OCI-LY7 (cell line): ENCODE measurements at regions not wholly inside any gene's neighbourhood (a gene's known extent, or its start where the extent isn't known, plus 50 kb on each side); places are given as distances from the start of the nearest gene placed in this dataset.
"Not testable (repeated sequence)": the region's sequence is repeated elsewhere in the genome, so short reads cannot be mapped to it uniquely, and the experiment has no call there.

Experiments
- BruUV-seq: library from RNA; stranded (reverse); fragments of 400-500 nt; replicated peaks from 2 replicates; lab custom pipeline; 2021; lab: Mats Ljungman, UMichigan
- CTCF ChIA-PET: fragments of 300-600 bp; sonication (Branson Sonifier 250); formaldehyde crosslinking; loops from one replicate; lab custom pipeline; 2022; ENCODE audit warnings: antibody characterized with exemption; ENCODE audit not compliant: unreplicated experiment; lab: Charles Lee
- POLR2A ChIA-PET: fragments of 300-600 bp; sonication (Branson Sonifier 250); formaldehyde crosslinking; loops from one replicate; lab custom pipeline; 2022; ENCODE audit warnings: antibody characterized with exemption; lab: Charles Lee
- DNase-seq: peaks from one replicate; pipeline ENCODE4 v3.0.0-alpha.2; 2015; ENCODE audit warnings: low spot score
- H2AFZ ChIP-seq: fragments of 200-600 bp; sonication (generic), shearing (Covaris generic); 2 replicates; pipeline ENCODE4 v1.6.1; 2014; ENCODE audit warnings: mild to moderate bottlenecking, antibody characterized with exemption, low read length, moderate library complexity
- H3K27ac ChIP-seq: fragments of 200-600 bp; sonication (generic); 2 replicates; pipeline ENCODE4 v1.5.1; 2014; ENCODE audit warnings: mixed run types, low read depth, mild to moderate bottlenecking, moderate library complexity, low read length, inconsistent platforms; ENCODE audit not compliant: poor library complexity, severe bottlenecking
- H3K36me3 ChIP-seq: fragments of 200-600 bp; sonication (generic); 2 replicates; pipeline ENCODE4 v1.6.1; 2014; ENCODE audit warnings: mild to moderate bottlenecking, antibody characterized with exemption, low read length, moderate library complexity, mixed read lengths; ENCODE audit not compliant: insufficient read depth
- H3K4me1 ChIP-seq: fragments of 200-600 bp; sonication (generic); 2 replicates; pipeline ENCODE4 v1.5.1; 2014; ENCODE audit warnings: mild to moderate bottlenecking, low read length; ENCODE audit not compliant: insufficient read depth, poor library complexity, severe bottlenecking
- H3K4me2 ChIP-seq: fragments of 200-600 bp; sonication (generic); 2 replicates; pipeline ENCODE4 v1.6.1; 2014; ENCODE audit warnings: mild to moderate bottlenecking, low read length
- H3K4me3 ChIP-seq: fragments of 200-600 bp; sonication (generic); 2 replicates; pipeline ENCODE4 v1.5.1; 2014; ENCODE audit warnings: mild to moderate bottlenecking, low read depth, low read length; ENCODE audit not compliant: poor library complexity, severe bottlenecking
- H3K79me2 ChIP-seq: fragments of 200-600 bp; sonication (generic); 2 replicates; pipeline ENCODE4 v1.6.1; 2016; ENCODE audit warnings: low read depth, mild to moderate bottlenecking, low read length, moderate library complexity, mixed read lengths; ENCODE audit not compliant: insufficient read depth
- H3K9me2 ChIP-seq: fragments of 200-600 bp; sonication (generic); 2 replicates; pipeline ENCODE4 v1.6.1; 2016; ENCODE audit warnings: mild to moderate bottlenecking, low read length, mixed read lengths; ENCODE audit not compliant: insufficient read depth
- H3K9me3 ChIP-seq: fragments of 200-600 bp; sonication (generic); 2 replicates; pipeline ENCODE4 v1.6.1; 2014; ENCODE audit warnings: mild to moderate bottlenecking, mixed run types, low read length, mixed read lengths
- H4K20me1 ChIP-seq: fragments of 200-600 bp; sonication (generic); 2 replicates; pipeline ENCODE4 v1.6.1; 2014; ENCODE audit warnings: mild to moderate bottlenecking, antibody characterized with exemption, low read length, moderate library complexity, mixed read lengths; ENCODE audit not compliant: insufficient read depth
- CTCF ChIP-seq: fragments of 200-600 bp; sonication (generic); conservative IDR thresholded peaks from 2 replicates; pipeline ENCODE4 v1.5.1; 2014; ENCODE audit warnings: mild to moderate bottlenecking, antibody characterized with exemption, low read length, moderate library complexity, mixed read lengths
- EZH2phosphoT487 ChIP-seq: fragments of 200-600 bp; sonication (generic); IDR thresholded peaks from 2 replicates; pipeline ENCODE4 v1.6.1; 2018; ENCODE audit warnings: low read depth, borderline replicate concordance, mild to moderate bottlenecking, mixed run types, antibody characterized with exemption, low read length, moderate library complexity, mixed read lengths
- intact Hi-C: fragments of 100-400 bp; cut with micrococcal nuclease; formaldehyde crosslinking; loops from one replicate; pipeline ENCODE4 v1.10.0; 2022; ENCODE audit not compliant: unreplicated experiment

GRCh38 chrX:112473654-112474053 lies 206.1 kb downstream of the LHFPL1 start:
- BruUV-seq = no TSS peak

GRCh38 chrX:112470551-112470950 lies 209.2 kb downstream of the LHFPL1 start:
- Histone ChIP-seq H3K4me2 (no peak overlapping the region), H2AFZ (no peak overlapping the region), H3K4me3 (no peak overlapping the region), H3K9me3 (no peaks in the 10 kb centered on the region), H3K27ac (no peak overlapping the region), H3K4me1 (no peaks in the 10 kb centered on the region), H4K20me1 (no peaks in the 10 kb centered on the region), H3K9me2 (no peaks in the 10 kb centered on the region), H3K79me2 (no peaks in the 10 kb centered on the region), H3K36me3 (no peaks in the 10 kb centered on the region)
- no TSS peak for BruUV-seq
- intact Hi-C loops = no loop called here
- TF ChIP-seq EZH2phosphoT487 = no peak
- TF ChIP-seq CTCF = no peak
- CTCF ChIA-PET = no interaction called here
- POLR2A ChIA-PET = no interaction called here
- DNase-seq = no peak

More at GRCh38 chrX:112473654-112474053, 206.1 kb downstream of the LHFPL1 start:
- POLR2A ChIA-PET = no interaction called here
- Histone ChIP-seq H2AFZ (no peak overlapping the region), H3K9me2 (no peaks in the 10 kb centered on the region), H3K4me3 (no peak overlapping the region), H4K20me1 (no peaks in the 10 kb centered on the region), H3K79me2 (no peaks in the 10 kb centered on the region), H3K9me3 (no peaks in the 10 kb centered on the region), H3K27ac (no peak overlapping the region), H3K4me2 (no peak overlapping the region), H3K36me3 (no peaks in the 10 kb centered on the region), H3K4me1 (no peaks in the 10 kb centered on the region)
- intact Hi-C loops = no loop called here
- CTCF ChIA-PET = no interaction called here
- no peak for DNase-seq
- TF ChIP-seq CTCF (no peak), EZH2phosphoT487 (no peak)

- H3K27ac ChIP-seq, H3K4me3 ChIP-seq, CTCF ChIA-PET, H3K36me3 ChIP-seq, H4K20me1 ChIP-seq, H2AFZ ChIP-seq, DNase-seq, intact Hi-C loops, H3K9me2 ChIP-seq, H3K4me2 ChIP-seq, POLR2A ChIA-PET, H3K9me3 ChIP-seq, H3K79me2 ChIP-seq, H3K4me1 ChIP-seq, BruUV-seq: not testable (repeated sequence)
Observed at GRCh38 chrX:112461949-112462450, 217.7 kb downstream of the LHFPL1 start.
